Fibroblast of pulmonary artery (primary cell): ENCODE measurements at regions not wholly inside any gene's neighbourhood (a gene's known extent, or its start where the extent isn't known, plus 50 kb on each side); places are given as distances from the start of the nearest gene placed in this dataset.

ENCODE experiments used
- DNase-seq: peaks from one replicate; pipeline ENCODE4 v3.0.0-alpha.2; 2010; ENCODE audit warnings: low read depth
- H3K4me3 ChIP-seq: replicated peaks from 2 replicates; pipeline ENCODE4 v1.5.1; 2011; ENCODE audit warnings: low read depth, mild to moderate bottlenecking, control low read depth, low read length, moderate library complexity
- TF ChIP-seq, protein P1 (sequence below): IDR thresholded peaks from 2 replicates; pipeline ENCODE4 v1.5.1; 2011; ENCODE audit warnings: mild to moderate bottlenecking, control low read depth, low read length, inconsistent platforms; ENCODE audit errors: missing control alignments

DNA sequence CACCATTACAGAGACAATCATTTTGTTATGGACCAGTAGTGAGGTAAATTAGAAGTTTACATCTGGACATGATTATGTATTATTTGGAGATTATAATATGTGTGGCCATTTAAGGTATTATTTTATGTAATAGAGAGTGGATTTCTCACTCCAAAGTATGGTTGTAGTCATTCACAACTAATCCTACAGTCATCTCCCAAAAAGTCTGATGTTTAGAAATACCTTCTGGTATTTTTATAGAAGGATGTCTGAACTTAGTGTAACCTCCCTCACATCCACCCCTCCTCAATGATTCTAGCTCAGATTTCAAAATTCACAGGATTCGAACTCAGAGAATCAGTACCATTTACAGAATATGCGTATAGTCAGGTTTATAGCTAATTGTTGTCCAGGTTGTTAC is 346.6 kb upstream of the MEIS2 start:
- no peak overlapping the region for H3K4me3 ChIP-seq
- TF ChIP-seq, protein P1, sequence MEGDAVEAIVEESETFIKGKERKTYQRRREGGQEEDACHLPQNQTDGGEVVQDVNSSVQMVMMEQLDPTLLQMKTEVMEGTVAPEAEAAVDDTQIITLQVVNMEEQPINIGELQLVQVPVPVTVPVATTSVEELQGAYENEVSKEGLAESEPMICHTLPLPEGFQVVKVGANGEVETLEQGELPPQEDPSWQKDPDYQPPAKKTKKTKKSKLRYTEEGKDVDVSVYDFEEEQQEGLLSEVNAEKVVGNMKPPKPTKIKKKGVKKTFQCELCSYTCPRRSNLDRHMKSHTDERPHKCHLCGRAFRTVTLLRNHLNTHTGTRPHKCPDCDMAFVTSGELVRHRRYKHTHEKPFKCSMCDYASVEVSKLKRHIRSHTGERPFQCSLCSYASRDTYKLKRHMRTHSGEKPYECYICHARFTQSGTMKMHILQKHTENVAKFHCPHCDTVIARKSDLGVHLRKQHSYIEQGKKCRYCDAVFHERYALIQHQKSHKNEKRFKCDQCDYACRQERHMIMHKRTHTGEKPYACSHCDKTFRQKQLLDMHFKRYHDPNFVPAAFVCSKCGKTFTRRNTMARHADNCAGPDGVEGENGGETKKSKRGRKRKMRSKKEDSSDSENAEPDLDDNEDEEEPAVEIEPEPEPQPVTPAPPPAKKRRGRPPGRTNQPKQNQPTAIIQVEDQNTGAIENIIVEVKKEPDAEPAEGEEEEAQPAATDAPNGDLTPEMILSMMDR = no peak
- DNase-seq = no peak

DNA sequence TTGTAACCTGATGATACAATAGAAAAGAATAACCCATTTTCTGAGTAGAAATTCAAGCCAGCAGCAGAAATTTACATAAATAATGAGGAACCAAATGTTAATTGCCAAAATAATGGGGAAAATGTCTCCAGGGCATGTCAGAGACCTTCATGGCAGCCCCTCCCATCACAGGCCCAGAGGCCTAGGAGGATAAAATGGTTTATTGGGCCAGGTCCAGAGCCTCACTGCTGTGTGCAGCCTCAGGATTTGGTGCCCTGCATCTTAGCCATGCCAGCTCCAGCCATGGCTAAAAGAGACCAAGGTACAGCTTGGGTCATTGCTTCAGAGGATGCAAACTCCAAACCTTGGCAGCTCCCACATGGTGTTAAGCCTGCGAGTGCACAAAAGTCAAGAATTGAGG is 352.1 kb upstream of the MEIS2 start:
- H3K4me3 ChIP-seq = no peak overlapping the region
- no peak for DNase-seq
- TF ChIP-seq, protein P1 = no peak

DNA sequence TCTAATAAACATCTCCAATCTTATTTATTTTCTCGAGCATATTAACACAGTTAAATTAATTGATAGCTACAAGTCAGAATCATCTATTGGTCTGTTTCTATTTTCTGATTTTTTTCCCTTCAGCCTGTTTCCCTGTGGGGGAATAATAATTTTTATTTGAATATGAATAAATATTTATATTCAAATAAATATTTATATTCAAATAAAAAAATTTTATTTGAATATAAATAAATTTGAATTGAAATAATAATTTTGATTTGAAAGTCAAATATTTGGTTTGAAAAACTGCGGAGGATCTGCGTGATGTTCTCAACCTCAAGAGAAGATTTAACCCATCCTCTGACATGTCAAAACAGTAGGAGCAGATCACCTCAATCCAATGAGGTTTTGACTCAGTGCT is 380.1 kb upstream of the MEIS2 start:
- H3K4me3 ChIP-seq = no peak overlapping the region
- no peak for DNase-seq
- TF ChIP-seq, protein P1 = no peak

DNA sequence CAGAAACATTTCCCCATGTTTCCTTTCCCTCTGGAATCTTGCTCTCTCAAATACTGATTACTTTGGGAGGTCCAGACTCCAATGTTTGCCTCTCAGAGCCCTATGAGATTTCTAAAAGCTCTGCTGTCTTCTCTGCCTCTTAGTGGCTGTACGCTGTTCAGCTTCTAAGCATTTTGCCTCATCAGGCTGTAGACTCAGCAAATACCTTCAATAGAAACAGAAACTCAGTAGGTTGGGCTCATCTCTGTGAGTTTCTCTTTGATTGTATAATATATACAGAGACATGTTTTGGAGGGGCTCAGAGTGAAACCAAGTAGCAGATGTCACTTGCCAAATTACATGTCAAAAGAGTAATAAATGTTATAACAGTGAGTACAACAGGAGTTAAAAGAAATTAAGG is 380.8 kb upstream of the MEIS2 start:
- DNase-seq = no peak
- TF ChIP-seq, protein P1 = no peak
- H3K4me3 ChIP-seq = no peak overlapping the region

DNA sequence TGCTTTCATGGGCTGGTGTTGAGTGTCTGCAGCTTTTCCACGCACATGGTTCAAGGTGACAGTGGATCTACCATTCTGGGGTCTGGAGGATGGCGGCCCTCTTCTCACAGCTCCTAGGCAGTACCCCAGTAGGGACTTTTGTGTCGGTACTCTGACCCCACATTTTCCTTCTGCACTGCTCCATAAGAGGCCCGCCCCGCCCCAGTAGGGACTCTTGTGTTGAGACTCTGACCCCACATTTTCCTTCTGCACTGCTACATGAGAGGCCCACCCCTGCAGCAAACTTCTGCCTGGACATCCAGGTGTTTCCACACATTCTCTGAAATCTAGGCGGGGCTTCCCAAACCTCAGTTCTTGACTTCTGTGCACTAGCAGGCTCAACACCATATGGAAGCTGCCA is 383.4 kb upstream of the MEIS2 start:
- TF ChIP-seq, protein P1 = no peak
- no peak overlapping the region for H3K4me3 ChIP-seq
- DNase-seq = no peak

DNA sequence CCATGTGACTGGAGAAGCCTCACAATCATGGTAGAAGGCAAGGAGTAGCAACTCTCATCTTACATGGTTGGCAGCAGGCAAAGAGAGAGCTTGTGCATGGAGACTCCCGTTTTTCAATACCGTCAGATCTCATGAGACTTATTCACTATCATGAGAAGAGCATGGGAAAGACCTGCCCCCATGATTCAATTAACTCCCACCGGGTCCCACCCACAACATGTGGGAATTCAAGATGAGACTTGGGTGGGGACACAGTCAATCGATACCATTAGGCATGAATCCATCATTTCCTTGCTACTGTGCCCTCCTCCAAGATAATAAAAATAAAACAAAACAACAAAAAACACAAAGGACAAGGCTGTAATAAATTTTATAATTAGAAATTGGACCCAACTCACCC is 384.7 kb upstream of the MEIS2 start:
- TF ChIP-seq, protein P1 = no peak
- no peak for DNase-seq
- H3K4me3 ChIP-seq = no peak overlapping the region

DNA sequence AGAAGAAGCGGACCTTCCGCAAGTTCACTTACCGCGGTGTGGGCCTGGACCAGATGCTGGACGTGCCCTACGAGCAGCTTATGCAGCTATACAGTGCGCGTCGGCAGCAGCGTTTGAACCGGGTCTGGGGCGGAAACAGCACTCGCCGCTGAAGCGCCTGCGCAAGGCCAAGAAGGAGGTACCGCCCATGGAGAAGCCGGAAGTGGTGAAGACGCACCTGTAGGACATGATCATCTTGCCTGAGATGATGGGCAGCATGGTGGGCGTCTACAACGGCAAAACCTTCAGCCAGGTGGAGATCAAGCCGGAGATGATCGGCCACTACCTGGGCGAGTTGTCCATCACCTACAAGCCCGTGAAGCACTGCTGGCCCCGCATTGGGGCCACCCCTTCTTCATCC is 390.4 kb upstream of the MEIS2 start:
- TF ChIP-seq, protein P1 = no peak
- no peak overlapping the region for H3K4me3 ChIP-seq
- no peak for DNase-seq
